ENCODE measurements at regions not wholly inside any gene's neighbourhood (a gene's known extent, or its start where the extent isn't known, plus 50 kb on each side); places are given as distances from the start of the nearest gene placed in this dataset.

- H3K4me3 ChIP-seq (ENCODE audit: low read depth, low read length) = no peak overlapping the region
- no peak for TF ChIP-seq CTCF (IDR thresholded peaks at IDR 0.05; ENCODE audit: control insufficient read depth, extremely low read depth, insufficient read depth)
- no peak for DNase-seq (ENCODE audit: low read depth)
Observed at GRCh38 chrX:117517994-117518393, 598.6 kb downstream of the KLHL13 start.

GRCh38 chrX:117511379-117511778 is 605.2 kb downstream of the KLHL13 start:
- no peak for DNase-seq (ENCODE audit: low read depth)
- H3K4me3 ChIP-seq (ENCODE audit: low read depth, low read length) = no peak overlapping the region
- TF ChIP-seq CTCF (IDR thresholded peaks at IDR 0.05; ENCODE audit: control insufficient read depth, extremely low read depth, insufficient read depth) = no peak

GRCh38 chrX:117510453-117510852 is 606.2 kb downstream of the KLHL13 start:
- no peak for DNase-seq (ENCODE audit: low read depth)
- H3K4me3 ChIP-seq (ENCODE audit: low read depth, low read length) = no peak overlapping the region
- peak; percentile 31 for TF ChIP-seq CTCF (IDR thresholded peaks at IDR 0.05; ENCODE audit: control insufficient read depth, extremely low read depth, insufficient read depth)

- DNase-seq (ENCODE audit: low read depth) = peak; percentile 61
- TF ChIP-seq CTCF (IDR thresholded peaks at IDR 0.05; ENCODE audit: control insufficient read depth, extremely low read depth, insufficient read depth) = no peak
- no peak overlapping the region for H3K4me3 ChIP-seq (ENCODE audit: low read depth, low read length)
Observed at GRCh38 chrX:117508021-117508420, 608.6 kb downstream of the KLHL13 start.

- no peak overlapping the region for H3K4me3 ChIP-seq (ENCODE audit: low read depth, low read length)
- no peak for DNase-seq (ENCODE audit: low read depth)
- no peak for TF ChIP-seq CTCF (IDR thresholded peaks at IDR 0.05; ENCODE audit: control insufficient read depth, extremely low read depth, insufficient read depth)
Observed at GRCh38 chrX:117487421-117487820, 629.2 kb downstream of the KLHL13 start.

- TF ChIP-seq CTCF (IDR thresholded peaks at IDR 0.05; ENCODE audit: control insufficient read depth, extremely low read depth, insufficient read depth) = no peak
- no peak for DNase-seq (ENCODE audit: low read depth)
- H3K4me3 ChIP-seq (ENCODE audit: low read depth, low read length) = no peak overlapping the region
Observed at GRCh38 chrX:117483950-117484349, 632.7 kb downstream of the KLHL13 start.

- no peak overlapping the region for H3K4me3 ChIP-seq (ENCODE audit: low read depth, low read length)
- no peak for DNase-seq (ENCODE audit: low read depth)
- no peak for TF ChIP-seq CTCF (IDR thresholded peaks at IDR 0.05; ENCODE audit: control insufficient read depth, extremely low read depth, insufficient read depth)
Observed at GRCh38 chrX:117458243-117458968, 658.2 kb downstream of the KLHL13 start.

Measured in LNCaP clone FGC (cell line).